Stimulated activated CD8-positive, alpha-beta memory T cell treated with anti-CD3 and anti-CD28 coated beads, Interleukin-4, amount 100 ng/mL, for 24 hours (primary cell): ENCODE measurements at regions not wholly inside any gene's neighbourhood (a gene's known extent, or its start where the extent isn't known, plus 50 kb on each side); places are given as distances from the start of the nearest gene placed in this dataset.
"Not testable (repeated sequence)": the region's sequence is repeated elsewhere in the genome, so short reads cannot be mapped to it uniquely, and the experiment has no call there.

Experiments used
- DNase-seq: peaks from one replicate; pipeline ENCODE4 v3.0.0-alpha.2; 2020; ENCODE audit warnings: low read depth

DNA sequence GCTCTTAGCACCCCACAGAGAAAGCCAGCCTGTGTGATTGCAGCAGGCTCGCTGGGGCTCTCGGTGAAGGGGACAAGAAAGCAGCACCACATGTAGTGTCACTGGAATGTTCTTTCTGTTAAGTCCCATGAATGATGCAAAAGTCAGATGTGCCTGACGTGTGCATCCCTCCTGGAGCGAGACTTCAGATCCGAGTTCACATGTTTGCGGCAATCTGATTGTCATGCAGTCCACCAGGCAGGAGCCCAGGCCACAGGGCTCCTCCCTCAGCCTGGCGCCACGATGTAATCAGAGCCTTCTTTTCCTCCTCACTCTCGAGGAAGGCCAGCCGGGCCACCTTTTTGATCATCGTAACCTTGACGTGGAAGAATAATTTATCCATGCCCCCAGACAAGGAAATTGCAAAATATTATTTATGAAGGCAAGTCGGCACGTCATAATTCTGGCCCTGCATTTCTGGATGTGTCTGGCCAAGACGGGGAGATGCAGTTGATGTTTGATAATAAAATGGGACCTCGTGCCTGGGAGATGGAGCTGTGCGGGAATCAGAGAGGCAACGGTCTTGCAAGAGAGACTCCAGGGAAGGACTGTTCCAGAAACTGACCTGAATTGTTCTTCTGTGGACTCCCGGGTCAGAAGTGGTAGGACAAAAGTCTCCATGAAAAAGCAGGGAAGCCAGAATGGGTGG is 214.6 kb downstream of the PHETA1 start:
- DNase-seq: no peak

DNA sequence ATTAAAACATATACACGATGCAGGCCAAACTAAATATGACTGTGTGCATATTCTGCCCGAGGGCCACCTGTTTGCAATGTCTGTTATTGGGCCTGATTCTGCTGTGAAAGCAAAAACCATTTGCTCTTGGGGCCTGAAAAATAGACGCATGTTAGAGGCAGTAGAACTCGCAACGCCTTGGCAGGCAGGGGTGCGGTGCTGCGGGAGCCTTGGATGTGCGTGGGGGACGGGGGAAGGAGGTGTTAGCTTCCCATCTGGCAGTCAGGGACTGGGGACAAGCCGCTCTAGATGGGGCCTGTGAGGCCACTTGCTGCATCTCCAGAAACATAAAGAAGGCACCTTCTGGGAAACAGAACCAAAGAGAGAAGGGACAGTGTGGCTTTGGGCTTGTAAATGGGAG is 216.3 kb downstream of the PHETA1 start:
- no peak for DNase-seq

GRCh38 chr12:111150921-111151840 is 217.7 kb downstream of the PHETA1 start:
- DNase-seq: no peak

- no peak for DNase-seq
These were observed 218.5 kb downstream of the PHETA1 start for GRCh38 chr12:111150360-111150759.

- no peak for DNase-seq
These were observed 219.6 kb downstream of the PHETA1 start for GRCh38 chr12:111149299-111149698.

- DNase-seq: no peak
These were observed 220.9 kb downstream of the PHETA1 start for GRCh38 chr12:111148005-111148404.

DNA sequence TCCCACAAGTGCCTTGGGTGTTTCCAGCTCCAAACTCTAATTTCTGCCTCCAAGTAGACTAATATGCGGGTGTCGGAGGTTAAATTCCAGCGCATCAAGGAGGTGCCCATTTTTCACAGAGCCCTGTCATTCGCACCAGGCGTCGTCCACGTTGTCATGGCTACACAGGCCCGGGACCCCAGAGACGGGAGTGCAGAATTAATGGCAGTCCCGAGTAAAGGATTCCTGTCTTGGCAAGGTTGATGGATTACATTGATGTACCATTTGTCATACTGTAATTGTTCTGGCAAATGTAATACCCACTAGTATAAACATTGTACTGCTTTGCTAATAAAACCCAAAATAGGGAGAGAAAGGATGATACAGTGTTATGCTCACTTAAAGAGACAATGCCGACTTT is 222.9 kb upstream of the MYL2 start:
- DNase-seq: no peak

DNA sequence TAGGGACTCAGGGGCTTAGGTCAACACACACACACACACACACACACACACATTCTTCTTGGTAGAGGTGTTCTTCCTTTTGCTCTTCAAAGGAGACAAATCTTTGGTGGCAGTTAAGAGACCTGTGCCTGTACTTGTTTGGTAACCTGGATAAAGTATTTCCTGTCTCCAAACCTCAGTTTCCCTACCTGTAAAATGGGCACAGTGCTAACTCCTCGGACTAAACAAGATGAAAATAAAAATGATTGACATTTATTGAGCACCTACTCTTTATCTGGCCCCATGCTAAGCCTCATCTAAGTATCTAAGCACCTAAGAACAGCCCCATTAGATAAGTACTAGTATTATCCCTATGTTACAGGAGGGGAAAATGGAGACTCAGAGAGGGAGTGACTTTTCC is 220.8 kb upstream of the MYL2 start:
- DNase-seq: no peak

DNA sequence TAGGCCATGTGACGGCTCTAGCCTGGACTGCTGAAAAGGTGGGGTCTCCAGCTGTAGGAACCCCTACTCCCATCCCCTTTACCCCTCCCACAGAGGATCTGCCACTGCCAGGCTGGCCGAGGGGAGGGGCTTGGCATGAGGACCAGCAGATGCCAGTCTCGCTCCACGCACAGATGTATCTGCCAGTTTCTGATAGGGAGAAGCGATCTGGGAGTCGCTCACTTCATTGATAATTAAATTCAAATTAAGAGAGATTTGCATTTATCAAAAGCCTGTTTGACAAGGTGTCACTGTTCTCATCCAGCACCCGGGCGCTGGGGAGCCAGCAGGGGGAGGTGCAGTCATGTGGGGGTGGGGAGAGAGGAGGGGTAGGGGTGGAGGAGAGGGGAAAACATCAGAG is 217.6 kb upstream of the MYL2 start:
- no peak for DNase-seq

GRCh38 chr12:111135293-111135832 is 215.0 kb upstream of the MYL2 start:
- no peak for DNase-seq

DNA sequence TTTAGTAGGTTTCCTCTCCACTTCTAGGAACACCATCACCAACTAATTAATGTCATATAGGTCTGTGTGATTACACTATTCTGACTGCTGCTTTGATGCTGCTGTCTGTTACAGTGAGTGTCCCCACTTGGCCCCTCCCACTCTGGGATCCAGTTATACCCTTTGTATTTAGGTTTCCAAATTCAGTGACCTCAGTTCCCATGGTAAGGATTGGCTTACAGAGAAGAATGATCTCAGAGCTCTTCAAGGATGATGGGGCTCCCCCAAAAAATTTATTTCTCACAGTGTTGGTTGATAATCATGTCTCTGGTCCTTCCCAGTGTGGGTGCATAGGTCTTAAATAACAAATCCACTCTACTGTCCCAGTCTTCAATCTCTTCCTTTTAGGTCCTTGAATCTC is 210.0 kb upstream of the MYL2 start:
- DNase-seq: no peak

DNA sequence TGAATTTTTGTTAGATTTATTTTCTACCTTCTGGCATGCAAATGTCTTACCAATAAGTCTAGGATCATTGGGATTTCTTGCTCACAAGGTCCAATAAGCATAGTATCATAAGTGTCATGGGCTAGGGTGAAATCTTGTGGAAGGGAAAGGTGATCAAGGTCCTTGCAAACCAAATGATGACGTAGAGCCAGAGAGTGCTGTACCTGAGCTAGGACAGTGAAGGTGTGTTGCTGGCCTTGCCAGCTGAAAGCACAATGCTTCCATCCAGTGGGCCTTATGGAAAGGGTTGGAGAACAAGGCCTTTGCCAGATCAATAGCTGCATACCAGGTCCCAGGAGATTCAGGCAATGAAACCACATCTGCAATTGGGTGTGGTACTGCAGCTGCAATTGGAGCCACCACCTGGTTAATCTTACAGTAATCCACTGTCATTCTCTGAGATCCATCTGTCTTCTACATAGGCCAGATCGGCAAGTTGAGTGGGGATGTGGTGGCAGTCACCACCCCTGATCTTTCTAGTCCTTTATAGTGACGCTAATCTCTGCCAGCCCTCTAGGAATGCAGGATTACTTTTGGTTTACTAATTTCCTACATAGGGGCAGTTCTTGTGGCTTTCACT is 208.9 kb upstream of the MYL2 start:
- no peak for DNase-seq

GRCh38 chr12:111126331-111126730 is 206.0 kb upstream of the MYL2 start:
- no peak for DNase-seq

GRCh38 chr12:111124183-111124582 is 203.8 kb upstream of the MYL2 start:
- DNase-seq: no peak

GRCh38 chr12:111123390-111123789 is 203.0 kb upstream of the MYL2 start:
- DNase-seq: no peak

GRCh38 chr12:111122458-111122878 is 202.1 kb upstream of the MYL2 start:
- DNase-seq: no peak

DNA sequence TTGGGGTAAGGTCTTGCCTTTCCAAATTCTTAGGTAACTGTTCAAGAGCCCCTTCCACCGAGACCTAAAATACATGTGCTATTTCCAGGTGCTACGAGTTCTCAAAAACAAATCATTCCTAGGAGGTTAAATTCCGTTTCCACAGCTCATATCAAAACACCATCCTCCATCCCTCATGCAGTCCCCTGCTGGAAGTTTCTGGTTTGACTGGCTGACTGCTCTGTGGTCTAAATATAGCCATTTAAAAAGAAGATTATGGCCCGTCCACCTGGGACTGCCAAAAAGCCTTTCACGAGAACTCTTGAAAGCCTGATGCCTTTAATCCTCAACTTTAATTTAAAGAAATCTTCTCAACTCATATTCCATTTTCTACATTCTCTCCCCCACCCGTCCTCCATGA is 201.5 kb upstream of the MYL2 start:
- no peak for DNase-seq

- no peak for DNase-seq
These were observed 200.2 kb upstream of the MYL2 start for GRCh38 chr12:111120578-111120977.

- no peak for DNase-seq
These were observed 196.6 kb upstream of the MYL2 start for GRCh38 chr12:111117017-111117416.

DNA sequence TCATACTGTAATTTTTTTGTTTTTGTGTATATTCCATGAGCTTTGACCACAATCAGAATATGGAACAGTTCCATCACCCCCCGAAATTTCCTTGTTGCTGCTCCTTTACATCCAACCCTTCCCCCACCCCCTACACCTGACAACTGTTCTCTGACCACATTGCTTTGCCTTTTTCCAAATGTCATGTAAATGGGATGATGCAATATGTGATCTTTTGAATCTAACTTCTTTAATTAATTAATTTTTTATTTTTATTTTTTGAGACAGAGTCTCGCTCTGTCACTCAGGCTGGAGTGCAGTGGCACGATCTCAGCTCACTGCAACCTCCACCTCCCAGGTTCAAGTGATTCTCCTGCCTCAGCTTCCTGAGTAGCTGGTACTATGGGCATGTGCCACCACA is 192.9 kb upstream of the MYL2 start:
- DNase-seq: not testable (repeated sequence)

DNA sequence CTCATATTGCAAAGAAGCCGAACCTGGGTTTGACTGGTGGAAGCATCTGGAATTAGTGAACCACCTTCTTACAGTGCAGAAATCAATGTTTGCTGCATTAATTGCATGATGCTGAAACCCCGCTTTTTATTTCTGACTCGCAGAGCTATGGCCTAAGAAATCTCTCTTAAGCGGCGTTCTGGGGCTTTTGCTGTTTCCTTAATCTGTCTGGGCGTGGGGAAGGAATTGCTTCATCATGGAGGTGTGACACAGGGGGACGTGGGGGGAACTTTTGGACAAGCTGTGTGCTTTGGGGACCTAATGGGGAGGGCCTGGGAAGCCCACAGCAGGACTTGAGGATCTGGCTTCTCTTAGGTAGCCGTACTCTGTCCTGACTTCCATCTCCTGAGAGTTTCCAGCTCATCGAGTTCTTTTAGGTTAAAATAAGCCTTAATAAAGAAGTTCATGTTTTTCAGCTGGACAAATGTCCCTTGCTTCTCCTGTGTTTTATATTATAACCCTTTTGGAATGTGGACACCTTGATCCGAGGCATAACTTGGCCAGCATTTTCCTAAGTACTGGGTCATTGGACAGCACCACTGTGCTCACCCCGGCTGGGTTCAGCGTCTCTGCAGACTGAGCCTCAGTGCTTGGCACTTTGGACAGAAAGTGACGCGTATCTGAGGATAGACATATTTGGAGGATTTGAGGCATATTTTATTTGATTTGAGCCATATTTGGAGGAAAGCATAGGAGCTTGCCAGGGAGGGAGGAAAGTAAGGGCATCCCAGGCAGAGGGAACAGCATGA is 192.1 kb upstream of the MYL2 start:
- DNase-seq: no peak

GRCh38 chr12:111111681-111112080 is 191.3 kb upstream of the MYL2 start:
- no peak for DNase-seq
